Smooth muscle cell (in vitro differentiated cells): ENCODE measurements at regions not wholly inside any gene's neighbourhood (a gene's known extent, or its start where the extent isn't known, plus 50 kb on each side); places are given as distances from the start of the nearest gene placed in this dataset.

Experiments used
- DNase-seq: peaks from one replicate; lab custom pipeline; 2025; ENCODE audit not compliant: unreplicated experiment; lab: John Stamatoyannopoulos, UW
- H2AFZ ChIP-seq: fragments of 200-600 bp; sonication (generic); 2 replicates; pipeline ENCODE4 v1.6.0; 2016; ENCODE audit warnings: antibody characterized with exemption, low read depth, mild to moderate bottlenecking
- H3F3A ChIP-seq: fragments of 200-600 bp; sonication (generic); 2 replicates; pipeline ENCODE4 v1.6.0; 2017; ENCODE audit warnings: antibody characterized with exemption, low read depth
- H3K27ac ChIP-seq: fragments of 200-600 bp; sonication (generic); 2 replicates; pipeline ENCODE4 v1.5.1; 2016; ENCODE audit warnings: low read depth, mild to moderate bottlenecking
- H3K27me3 ChIP-seq: fragments of 200-600 bp; sonication (generic); 2 replicates; pipeline ENCODE4 v1.6.1; 2016; ENCODE audit warnings: low read depth, mild to moderate bottlenecking
- H3K36me3 ChIP-seq: fragments of 200-600 bp; sonication (generic); 2 replicates; pipeline ENCODE4 v1.5.1; 2016; ENCODE audit warnings: low read depth
- H3K4me1 ChIP-seq: fragments of 200-600 bp; sonication (generic); 2 replicates; pipeline ENCODE4 v1.5.1; 2016; ENCODE audit warnings: low read depth
- H3K4me2 ChIP-seq: fragments of 200-600 bp; sonication (generic); 2 replicates; pipeline ENCODE4 v1.6.0; 2016; ENCODE audit warnings: mild to moderate bottlenecking
- H3K4me3 ChIP-seq: fragments of 200-600 bp; sonication (generic); 2 replicates; pipeline ENCODE4 v1.5.1; 2016; ENCODE audit warnings: mild to moderate bottlenecking
- H3K79me2 ChIP-seq: fragments of 200-600 bp; sonication (generic); 2 replicates; pipeline ENCODE4 v1.6.0; 2016; ENCODE audit warnings: low read depth, mild to moderate bottlenecking
- H3K9ac ChIP-seq: fragments of 200-600 bp; sonication (generic); 2 replicates; pipeline ENCODE4 v1.6.0; 2016; ENCODE audit warnings: low read depth
- H3K9me3 ChIP-seq: fragments of 200-600 bp; sonication (generic); replicated peaks from 2 replicates; pipeline ENCODE4 v1.5.1; 2016; ENCODE audit warnings: low read depth
- H4K20me1 ChIP-seq: fragments of 200-600 bp; sonication (generic); 2 replicates; pipeline ENCODE4 v1.6.0; 2016; ENCODE audit warnings: low read depth
- CTCF ChIP-seq: fragments of 200-600 bp; sonication (generic); IDR thresholded peaks from 2 replicates; pipeline ENCODE4 v1.5.1; 2017; ENCODE audit warnings: borderline replicate concordance, mild to moderate bottlenecking, antibody characterized with exemption; ENCODE audit not compliant: insufficient read depth, poor library complexity, severe bottlenecking
- WGBS: methylation state at CpG from one replicate; pipeline ENCODE4 v1.1.7; 2016; ENCODE audit warnings: low lambda C conversion rate; 5-methylcytosine and 5-hydroxymethylcytosine counted together

- Histone ChIP-seq H3K27me3 (peaks cover 7% of the 10 kb centered on the region), H3K9me3 (no peaks in the 10 kb centered on the region), H3K4me2 (no peak overlapping the region), H3K36me3 (no peaks in the 10 kb centered on the region), H3K9ac (no peak overlapping the region), H3K79me2 (no peaks in the 10 kb centered on the region), H4K20me1 (no peaks in the 10 kb centered on the region), H3K4me3 (no peak overlapping the region), H3K4me1 (no peaks in the 10 kb centered on the region), H3K27ac (no peak overlapping the region), H2AFZ (no peak overlapping the region), H3F3A (no peaks in the 10 kb centered on the region)
- WGBS: 89% methylated on average over 1 of the region's 1 CpG
- TF ChIP-seq CTCF: no peak
- no peak for DNase-seq
These were observed 206.4 kb upstream of the CFAP20DC start for GRCh38 chr3:59256230-59256629.

GRCh38 chr3:59254976-59255375 lies 205.2 kb upstream of the CFAP20DC start:
- TF ChIP-seq CTCF: no peak
- Histone ChIP-seq H2AFZ (no peak overlapping the region), H3K9me3 (no peaks in the 10 kb centered on the region), H3K79me2 (no peaks in the 10 kb centered on the region), H3K4me1 (no peaks in the 10 kb centered on the region), H3K4me3 (no peak overlapping the region), H3K36me3 (no peaks in the 10 kb centered on the region), H3K4me2 (no peak overlapping the region), H3F3A (no peaks in the 10 kb centered on the region), H3K27me3 (peaks cover 7% of the 10 kb centered on the region), H3K9ac (no peak overlapping the region), H3K27ac (no peak overlapping the region), H4K20me1 (no peaks in the 10 kb centered on the region)
- WGBS: 93% methylated on average over 3 of the region's 3 CpGs
- no peak for DNase-seq

- Histone ChIP-seq H3K9me3 (no peaks in the 10 kb centered on the region), H3K27ac (no peak overlapping the region), H4K20me1 (no peaks in the 10 kb centered on the region), H3K9ac (no peak overlapping the region), H3K4me2 (no peak overlapping the region), H2AFZ (no peak overlapping the region), H3K79me2 (no peaks in the 10 kb centered on the region), H3K4me3 (no peak overlapping the region), H3K27me3 (peaks cover 7% of the 10 kb centered on the region), H3K36me3 (no peaks in the 10 kb centered on the region), H3K4me1 (no peaks in the 10 kb centered on the region), H3F3A (no peaks in the 10 kb centered on the region)
- TF ChIP-seq CTCF: no peak
- WGBS: 90% methylated on average over 7 of the region's 7 CpGs
- DNase-seq: no peak
These were observed 204.6 kb upstream of the CFAP20DC start for GRCh38 chr3:59254433-59254832.

GRCh38 chr3:59253523-59253922 lies 203.7 kb upstream of the CFAP20DC start:
- Histone ChIP-seq H3K36me3 (no peaks in the 10 kb centered on the region), H3K9me3 (no peaks in the 10 kb centered on the region), H3K27ac (no peak overlapping the region), H3K79me2 (no peaks in the 10 kb centered on the region), H4K20me1 (no peaks in the 10 kb centered on the region), H3K4me3 (no peak overlapping the region), H3K4me1 (no peaks in the 10 kb centered on the region), H3K4me2 (no peak overlapping the region), H3F3A (no peaks in the 10 kb centered on the region), H2AFZ (no peak overlapping the region), H3K27me3 (peaks cover 7% of the 10 kb centered on the region), H3K9ac (no peak overlapping the region)
- DNase-seq: no peak
- TF ChIP-seq CTCF: no peak
- WGBS: 93% methylated on average over 2 of the region's 2 CpGs
